ENCODE measurements at regions not wholly inside any gene's neighbourhood (a gene's known extent, or its start where the extent isn't known, plus 50 kb on each side); places are given as distances from the start of the nearest gene placed in this dataset.

GRCh38 chr2:156158808-156159207, 173.7 kb downstream of the NR4A2 start:
- no peak for TF ChIP-seq CTCF (IDR thresholded peaks at IDR 0.05; ENCODE audit: insufficient read depth, low read length, severe bottlenecking)
- DNase-seq (ENCODE audit: low read depth), result no peak
- H3K27me3 ChIP-seq (ENCODE audit: control insufficient read depth, insufficient read depth, low read length), result no peaks in the 10 kb centered on the region
- no peaks in the 10 kb centered on the region for H3K36me3 ChIP-seq (ENCODE audit: control insufficient read depth, insufficient read depth, low read length)
- H3K4me3 ChIP-seq (ENCODE audit: low read depth, low read length), result no peak overlapping the region
- FAIRE-seq, result no peak

- no peaks in the 10 kb centered on the region for H3K27me3 ChIP-seq (ENCODE audit: control insufficient read depth, insufficient read depth, low read length)
- H3K36me3 ChIP-seq (ENCODE audit: control insufficient read depth, insufficient read depth, low read length), result no peaks in the 10 kb centered on the region
- DNase-seq (ENCODE audit: low read depth), result no peak
- no peak for TF ChIP-seq CTCF (IDR thresholded peaks at IDR 0.05; ENCODE audit: insufficient read depth, low read length, severe bottlenecking)
- FAIRE-seq, result no peak
- no peak overlapping the region for H3K4me3 ChIP-seq (ENCODE audit: low read depth, low read length)
These were observed 174.9 kb downstream of the NR4A2 start for GRCh38 chr2:156157670-156158069.

DNA sequence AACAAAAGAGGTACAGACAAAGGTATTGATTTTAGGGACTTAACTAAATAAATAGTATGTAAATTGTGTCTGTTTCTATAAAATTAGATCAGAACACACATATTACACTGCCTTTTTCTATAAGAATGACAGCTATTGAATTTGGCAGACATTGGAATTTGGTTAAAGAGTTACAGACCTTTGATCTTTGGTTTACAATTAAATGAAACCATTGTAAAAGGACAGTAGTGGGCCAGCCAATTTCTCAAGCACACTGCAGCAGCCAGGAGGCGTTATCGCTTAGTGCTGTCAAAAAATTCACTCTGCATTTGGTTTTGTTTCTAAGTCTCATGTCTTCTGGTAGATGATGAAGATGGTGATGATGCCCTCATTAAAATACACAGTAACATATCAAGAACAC, 175.9 kb downstream of the NR4A2 start:
- no peak overlapping the region for H3K4me3 ChIP-seq (ENCODE audit: low read depth, low read length)
- FAIRE-seq, result no peak
- no peaks in the 10 kb centered on the region for H3K27me3 ChIP-seq (ENCODE audit: control insufficient read depth, insufficient read depth, low read length)
- peak; percentile 14 for TF ChIP-seq CTCF (IDR thresholded peaks at IDR 0.05; ENCODE audit: insufficient read depth, low read length, severe bottlenecking)
- H3K36me3 ChIP-seq (ENCODE audit: control insufficient read depth, insufficient read depth, low read length), result no peaks in the 10 kb centered on the region
- no peak for DNase-seq (ENCODE audit: low read depth)

DNA sequence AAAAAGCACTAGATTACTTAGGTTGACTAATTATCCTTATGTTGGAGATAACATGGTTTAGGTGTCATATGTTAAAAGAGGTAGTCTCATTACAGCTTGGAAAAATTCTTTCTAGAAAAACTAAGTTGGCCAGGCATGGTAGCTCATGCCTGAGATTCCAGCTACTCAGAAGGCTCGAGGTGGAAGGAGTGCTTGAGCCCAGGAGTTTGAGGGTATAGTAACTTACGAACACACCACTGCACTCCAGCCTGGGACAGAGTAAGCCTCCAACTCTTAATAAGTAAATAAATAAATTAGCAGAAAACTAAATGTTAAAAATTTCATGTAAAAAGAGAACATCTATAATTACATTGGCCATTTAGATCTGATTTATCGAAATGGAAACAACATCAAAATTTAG, 177.2 kb downstream of the NR4A2 start:
- no peak overlapping the region for H3K4me3 ChIP-seq (ENCODE audit: low read depth, low read length)
- no peak for TF ChIP-seq CTCF (IDR thresholded peaks at IDR 0.05; ENCODE audit: insufficient read depth, low read length, severe bottlenecking)

GRCh38 chr2:156151351-156151750, 181.2 kb downstream of the NR4A2 start:
- no peak for FAIRE-seq
- TF ChIP-seq CTCF (IDR thresholded peaks at IDR 0.05; ENCODE audit: insufficient read depth, low read length, severe bottlenecking), result no peak
- H3K4me3 ChIP-seq (ENCODE audit: low read depth, low read length), result no peak overlapping the region
- H3K27me3 ChIP-seq (ENCODE audit: control insufficient read depth, insufficient read depth, low read length), result no peaks in the 10 kb centered on the region
- no peaks in the 10 kb centered on the region for H3K36me3 ChIP-seq (ENCODE audit: control insufficient read depth, insufficient read depth, low read length)
- no peak for DNase-seq (ENCODE audit: low read depth)

More for the DNA sequence above, 177.2 kb downstream of the NR4A2 start:
- no peak for DNase-seq (ENCODE audit: low read depth)
- no peak for FAIRE-seq
- H3K36me3 ChIP-seq (ENCODE audit: control insufficient read depth, insufficient read depth, low read length), result no peaks in the 10 kb centered on the region
- H3K27me3 ChIP-seq (ENCODE audit: control insufficient read depth, insufficient read depth, low read length), result no peaks in the 10 kb centered on the region

GRCh38 chr2:156147594-156148330, 184.8 kb downstream of the NR4A2 start:
- H3K36me3 ChIP-seq (ENCODE audit: control insufficient read depth, insufficient read depth, low read length), result no peaks in the 10 kb centered on the region
- no peaks in the 10 kb centered on the region for H3K27me3 ChIP-seq (ENCODE audit: control insufficient read depth, insufficient read depth, low read length)
- H3K4me3 ChIP-seq (ENCODE audit: low read depth, low read length), result no peak overlapping the region
- peak; percentile 91 for DNase-seq (ENCODE audit: low read depth)
- TF ChIP-seq CTCF (IDR thresholded peaks at IDR 0.05; ENCODE audit: insufficient read depth, low read length, severe bottlenecking), result no peak
- FAIRE-seq, result no peak

Measured in bronchial epithelial cell (primary cell).